ENCODE measurements at regions not wholly inside any gene's neighbourhood (a gene's known extent, or its start where the extent isn't known, plus 50 kb on each side); places are given as distances from the start of the nearest gene placed in this dataset.

DNA sequence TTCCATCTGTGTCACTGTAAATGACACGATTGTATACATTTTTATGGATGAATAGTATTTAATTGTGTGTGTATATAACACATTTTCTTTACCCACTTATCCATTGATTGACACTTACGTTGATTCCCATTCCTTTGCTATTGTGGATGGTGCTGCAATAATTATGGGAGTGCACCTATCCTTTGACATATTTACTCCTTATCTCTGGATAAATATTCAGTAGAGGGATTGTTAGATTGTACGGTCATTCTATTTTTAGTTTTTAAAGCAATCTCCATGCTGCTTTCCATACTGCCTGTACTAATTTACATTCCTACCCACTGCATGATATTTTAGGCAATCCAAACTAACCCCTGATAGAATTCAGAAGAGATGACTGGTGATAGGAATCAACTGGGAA is 980.1 kb downstream of the FSTL5 start:
- Histone ChIP-seq H3K79me2 (no peaks in the 10 kb centered on the region), H3K9me2 (replicated peaks; ENCODE audit: insufficient read depth) (no peaks in the 10 kb centered on the region), H3K4me3 (no peak overlapping the region), H3K9me3 (ENCODE audit: low read depth) (no peaks in the 10 kb centered on the region), H4K20me1 (ENCODE audit: insufficient read depth, poor library complexity, severe bottlenecking) (no peaks in the 10 kb centered on the region), H3K27ac (no peak overlapping the region), H3K4me1 (ENCODE audit: insufficient read depth) (no peaks in the 10 kb centered on the region), H3K4me2 (no peak overlapping the region), H3K36me3 (replicated peaks; ENCODE audit: insufficient read depth, low read depth) (no peaks in the 10 kb centered on the region), H3K27me3 (no peaks in the 10 kb centered on the region), H2AFZ (no peak overlapping the region)
- WGBS (ENCODE audit: low lambda C conversion rate, missing lambda C conversion rate), result 65% methylated on average over 3 of the region's 3 CpGs
- TF ChIP-seq EZH2 (IDR thresholded peaks at IDR 0.05; ENCODE audit: borderline replicate concordance) (no peak), EZH2phosphoT487 (IDR thresholded peaks at IDR 0.05; ENCODE audit: low read depth, severe bottlenecking, unreplicated experiment) (no peak)
- TF ChIP-seq, protein P1, sequence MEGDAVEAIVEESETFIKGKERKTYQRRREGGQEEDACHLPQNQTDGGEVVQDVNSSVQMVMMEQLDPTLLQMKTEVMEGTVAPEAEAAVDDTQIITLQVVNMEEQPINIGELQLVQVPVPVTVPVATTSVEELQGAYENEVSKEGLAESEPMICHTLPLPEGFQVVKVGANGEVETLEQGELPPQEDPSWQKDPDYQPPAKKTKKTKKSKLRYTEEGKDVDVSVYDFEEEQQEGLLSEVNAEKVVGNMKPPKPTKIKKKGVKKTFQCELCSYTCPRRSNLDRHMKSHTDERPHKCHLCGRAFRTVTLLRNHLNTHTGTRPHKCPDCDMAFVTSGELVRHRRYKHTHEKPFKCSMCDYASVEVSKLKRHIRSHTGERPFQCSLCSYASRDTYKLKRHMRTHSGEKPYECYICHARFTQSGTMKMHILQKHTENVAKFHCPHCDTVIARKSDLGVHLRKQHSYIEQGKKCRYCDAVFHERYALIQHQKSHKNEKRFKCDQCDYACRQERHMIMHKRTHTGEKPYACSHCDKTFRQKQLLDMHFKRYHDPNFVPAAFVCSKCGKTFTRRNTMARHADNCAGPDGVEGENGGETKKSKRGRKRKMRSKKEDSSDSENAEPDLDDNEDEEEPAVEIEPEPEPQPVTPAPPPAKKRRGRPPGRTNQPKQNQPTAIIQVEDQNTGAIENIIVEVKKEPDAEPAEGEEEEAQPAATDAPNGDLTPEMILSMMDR (IDR thresholded peaks at IDR 0.05; ENCODE audit: poor library complexity), result no peak
- DNase-seq (ENCODE audit: low spot score), result no peak

- Histone ChIP-seq H3K9me2 (replicated peaks; ENCODE audit: insufficient read depth) (no peaks in the 10 kb centered on the region), H3K4me1 (ENCODE audit: insufficient read depth) (no peaks in the 10 kb centered on the region), H3K9me3 (ENCODE audit: low read depth) (no peaks in the 10 kb centered on the region), H4K20me1 (ENCODE audit: insufficient read depth, poor library complexity, severe bottlenecking) (no peaks in the 10 kb centered on the region), H3K4me3 (no peak overlapping the region), H3K36me3 (replicated peaks; ENCODE audit: insufficient read depth, low read depth) (no peaks in the 10 kb centered on the region), H3K4me2 (no peak overlapping the region), H3K27me3 (no peaks in the 10 kb centered on the region), H3K27ac (no peak overlapping the region), H3K79me2 (no peaks in the 10 kb centered on the region), H2AFZ (no peak overlapping the region)
- TF ChIP-seq EZH2phosphoT487 (IDR thresholded peaks at IDR 0.05; ENCODE audit: low read depth, severe bottlenecking, unreplicated experiment) (no peak), EZH2 (IDR thresholded peaks at IDR 0.05; ENCODE audit: borderline replicate concordance) (no peak)
- TF ChIP-seq, protein P1 (IDR thresholded peaks at IDR 0.05; ENCODE audit: poor library complexity), result no peak
- peak; percentile 6 for DNase-seq (ENCODE audit: low spot score)
- WGBS (ENCODE audit: low lambda C conversion rate, missing lambda C conversion rate), result 68% methylated on average over 3 of the region's 3 CpGs
These were observed 980.9 kb downstream of the FSTL5 start for GRCh38 chr4:161182913-161183312.

- Histone ChIP-seq H3K27ac (no peak overlapping the region), H3K79me2 (no peaks in the 10 kb centered on the region), H3K9me2 (replicated peaks; ENCODE audit: insufficient read depth) (no peaks in the 10 kb centered on the region), H3K27me3 (no peaks in the 10 kb centered on the region), H3K4me1 (ENCODE audit: insufficient read depth) (no peaks in the 10 kb centered on the region), H2AFZ (no peak overlapping the region), H3K9me3 (ENCODE audit: low read depth) (no peaks in the 10 kb centered on the region), H3K36me3 (replicated peaks; ENCODE audit: insufficient read depth, low read depth) (no peaks in the 10 kb centered on the region), H3K4me3 (no peak overlapping the region), H4K20me1 (ENCODE audit: insufficient read depth, poor library complexity, severe bottlenecking) (no peaks in the 10 kb centered on the region), H3K4me2 (no peak overlapping the region)
- 73% methylated on average over 5 of the region's 5 CpGs for WGBS (ENCODE audit: low lambda C conversion rate, missing lambda C conversion rate)
- TF ChIP-seq EZH2phosphoT487 (IDR thresholded peaks at IDR 0.05; ENCODE audit: low read depth, severe bottlenecking, unreplicated experiment) (no peak), EZH2 (IDR thresholded peaks at IDR 0.05; ENCODE audit: borderline replicate concordance) (no peak)
- TF ChIP-seq, protein P1 (IDR thresholded peaks at IDR 0.05; ENCODE audit: poor library complexity), result no peak
- DNase-seq (ENCODE audit: low spot score), result no peak
These were observed 985.5 kb downstream of the FSTL5 start for GRCh38 chr4:161178310-161178709.
